Testis (tissue), 2 donors: ENCODE measurements at regions not wholly inside any gene's neighbourhood (a gene's known extent, or its start where the extent isn't known, plus 50 kb on each side); places are given as distances from the start of the nearest gene placed in this dataset.

Experiments
- POLR2A ChIP-seq: fragments of 450-650 bp; IDR thresholded peaks from one replicate; pipeline ENCODE4 v1.6.1; 2017; ENCODE audit warnings: antibody characterized with exemption, mild to moderate bottlenecking, moderate library complexity
- TF ChIP-seq, protein P1 (sequence below), 3 experiments: fragments of 450-650 bp in 2 of 3; fragments of 200-600 bp in 1 of 3; sonication (generic) in 1 of 3; IDR thresholded peaks; one replicate each; pipeline ENCODE4 v1.5.1; 2016 to 2019; ENCODE audit warnings: antibody characterized with exemption in 3 of 3, mild to moderate bottlenecking in 2 of 3, moderate library complexity in 1 of 3

DNA sequence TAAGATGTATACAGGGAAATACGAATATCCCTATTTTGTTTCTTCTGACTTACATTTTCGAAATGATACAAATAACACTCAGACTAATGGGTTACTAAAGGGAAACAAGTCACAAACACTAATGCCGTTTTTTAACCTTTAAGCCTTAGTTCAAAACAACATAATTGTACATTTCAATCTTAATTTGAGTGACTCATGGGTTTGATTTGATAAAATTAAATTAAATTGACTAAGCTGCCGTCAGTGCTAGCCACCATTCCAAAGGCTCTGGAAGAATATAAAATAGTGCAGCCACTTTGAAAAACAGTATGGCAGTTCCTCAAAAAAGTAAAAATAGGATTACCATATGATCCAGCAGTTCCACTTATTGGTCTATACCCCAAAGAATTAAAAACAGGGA lies 133.8 kb upstream of the NT5C1B start:
- TF ChIP-seq, protein P1, sequence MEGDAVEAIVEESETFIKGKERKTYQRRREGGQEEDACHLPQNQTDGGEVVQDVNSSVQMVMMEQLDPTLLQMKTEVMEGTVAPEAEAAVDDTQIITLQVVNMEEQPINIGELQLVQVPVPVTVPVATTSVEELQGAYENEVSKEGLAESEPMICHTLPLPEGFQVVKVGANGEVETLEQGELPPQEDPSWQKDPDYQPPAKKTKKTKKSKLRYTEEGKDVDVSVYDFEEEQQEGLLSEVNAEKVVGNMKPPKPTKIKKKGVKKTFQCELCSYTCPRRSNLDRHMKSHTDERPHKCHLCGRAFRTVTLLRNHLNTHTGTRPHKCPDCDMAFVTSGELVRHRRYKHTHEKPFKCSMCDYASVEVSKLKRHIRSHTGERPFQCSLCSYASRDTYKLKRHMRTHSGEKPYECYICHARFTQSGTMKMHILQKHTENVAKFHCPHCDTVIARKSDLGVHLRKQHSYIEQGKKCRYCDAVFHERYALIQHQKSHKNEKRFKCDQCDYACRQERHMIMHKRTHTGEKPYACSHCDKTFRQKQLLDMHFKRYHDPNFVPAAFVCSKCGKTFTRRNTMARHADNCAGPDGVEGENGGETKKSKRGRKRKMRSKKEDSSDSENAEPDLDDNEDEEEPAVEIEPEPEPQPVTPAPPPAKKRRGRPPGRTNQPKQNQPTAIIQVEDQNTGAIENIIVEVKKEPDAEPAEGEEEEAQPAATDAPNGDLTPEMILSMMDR (IDR thresholded peaks at IDR 0.05) = no peak
- TF ChIP-seq POLR2A = no peak
